Transverse colon (tissue), 4 donors: ENCODE measurements at regions not wholly inside any gene's neighbourhood (a gene's known extent, or its start where the extent isn't known, plus 50 kb on each side); places are given as distances from the start of the nearest gene placed in this dataset.

Source experiments
- DNase-seq: peaks from one replicate; pipeline ENCODE4 v3.0.0-alpha.2; 2019
- H3K27ac ChIP-seq, 4 donors: fragments of 200-600 bp; sonication (generic); 2 replicates each; pipeline ENCODE4 v1.5.1; 2016 to 2018; ENCODE audit warnings: inconsistent platforms in 4 of 4
- H3K27me3 ChIP-seq: fragments of 200-600 bp; sonication (generic); 2 replicates; pipeline ENCODE4 v1.5.1; 2017; ENCODE audit warnings: inconsistent platforms
- H3K36me3 ChIP-seq, 4 donors: fragments of 200-600 bp; sonication (generic); 2 replicates each; pipeline ENCODE4 v1.5.1; 2017 to 2019; ENCODE audit warnings: inconsistent platforms in 4 of 4
- H3K4me1 ChIP-seq, 4 donors: fragments of 200-600 bp; sonication (generic); 2 replicates each; pipeline ENCODE4 v1.5.1; 2017 to 2020; ENCODE audit warnings: inconsistent platforms in 4 of 4
- H3K4me3 ChIP-seq, 4 donors: fragments of 200-600 bp; sonication (generic); 1 replicate in 1 of 4; 2 replicates in 3 of 4; pipeline versions ENCODE4 v1.5.1 to v1.6.1; 2017 to 2019; ENCODE audit warnings: inconsistent platforms in 4 of 4
- H3K9me3 ChIP-seq, 2 donors: fragments of 200-600 bp; sonication (generic); 2 replicates each; pipeline ENCODE4 v1.5.1; 2017 to 2019; ENCODE audit warnings: inconsistent platforms in 2 of 2
- EP300 ChIP-seq: sonication (generic); formaldehyde crosslinking; IDR thresholded peaks from one replicate; pipeline ENCODE4 v1.6.1; 2017; ENCODE audit warnings: antibody characterized with exemption, low read depth
- POLR2A ChIP-seq: fragments of 450-650 bp; IDR thresholded peaks from one replicate; pipeline ENCODE4 v1.6.1; 2016; ENCODE audit warnings: antibody characterized with exemption, mild to moderate bottlenecking, moderate library complexity
- POLR2AphosphoS5 ChIP-seq, 3 donors: sonication (generic); formaldehyde crosslinking; IDR thresholded peaks; one replicate each; pipeline ENCODE4 v1.6.1; 2016; ENCODE audit warnings: antibody characterized with exemption in 3 of 3
- WGBS, 2 donors: methylation state at CpG; one replicate each; pipeline ENCODE4 v1.1.5; 2018; ENCODE audit warnings: low coverage in 1 of 2; 5-methylcytosine and 5-hydroxymethylcytosine counted together
- in situ Hi-C, 4 donors: fragments of 200-750 bp; cut with MboI; loops; one replicate each; pipeline versions ENCODE4 v1.15.0 to v1.15.1; 2017; ENCODE audit warnings: low sequenced_read_pairs in 3 of 4, low pct_ligation_motif_present in 1 of 4, low pct_unique_long_range_greater_than_20kb in 1 of 4
- intact Hi-C: fragments of 100-400 bp; cut with DNase I; formaldehyde crosslinking; loops from one replicate; pipeline ENCODE4 v1.15.1; 2023; ENCODE audit warnings: low total_unique reads
- TF ChIP-seq, protein P1 (sequence below), 5 experiments: fragments of 200-600 bp in 3 of 5; fragments of 450-650 bp in 2 of 5; sonication (generic) in 3 of 5; IDR thresholded peaks; 1 replicate in 2 of 5; 2 replicates in 3 of 5; pipeline ENCODE4 v1.5.1; 2016 to 2017; ENCODE audit warnings: antibody characterized with exemption in 5 of 5, inconsistent platforms in 3 of 5, mild to moderate bottlenecking in 2 of 5, moderate library complexity in 1 of 5

DNA sequence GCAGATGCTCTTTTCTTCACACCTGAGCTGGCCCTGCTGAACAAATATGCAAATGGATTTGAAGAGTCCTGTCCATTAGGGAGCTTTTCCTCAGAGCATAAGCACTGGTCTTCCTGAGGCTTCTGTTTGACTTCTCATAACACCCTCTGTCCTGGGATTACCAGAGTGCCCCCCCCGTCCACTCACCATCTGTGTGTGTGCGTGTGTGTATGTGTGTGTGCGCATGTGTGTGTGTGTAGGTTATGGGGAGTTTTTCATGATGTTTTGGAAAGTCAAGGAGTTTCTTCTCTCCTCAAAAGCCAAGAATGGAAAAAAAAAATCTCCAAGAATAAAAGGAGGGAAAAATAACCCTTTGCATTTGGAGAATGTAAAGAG is 57.7 kb upstream of the COMTD1 start:
- Histone ChIP-seq H3K4me3 (no peak overlapping the region), H3K9me3 (no peaks in the 10 kb centered on the region), H3K4me1 (peaks cover 4 to 20% (median 16%) of the 10 kb centered on the region in 4 donors), H3K36me3 (no peaks in the 10 kb centered on the region), H3K27ac (peak overlapping the region in 2 of 4 donors; percentile 85 to 86), H3K27me3 (no peaks in the 10 kb centered on the region)
- in situ Hi-C loops: no loop called here
- 91 to 100% methylated on average over 1 to 3 of the region's 3 CpGs for WGBS, 2 donors
- no peak for TF ChIP-seq POLR2AphosphoS5 (IDR thresholded peaks at IDR 0.05)
- TF ChIP-seq, protein P1, sequence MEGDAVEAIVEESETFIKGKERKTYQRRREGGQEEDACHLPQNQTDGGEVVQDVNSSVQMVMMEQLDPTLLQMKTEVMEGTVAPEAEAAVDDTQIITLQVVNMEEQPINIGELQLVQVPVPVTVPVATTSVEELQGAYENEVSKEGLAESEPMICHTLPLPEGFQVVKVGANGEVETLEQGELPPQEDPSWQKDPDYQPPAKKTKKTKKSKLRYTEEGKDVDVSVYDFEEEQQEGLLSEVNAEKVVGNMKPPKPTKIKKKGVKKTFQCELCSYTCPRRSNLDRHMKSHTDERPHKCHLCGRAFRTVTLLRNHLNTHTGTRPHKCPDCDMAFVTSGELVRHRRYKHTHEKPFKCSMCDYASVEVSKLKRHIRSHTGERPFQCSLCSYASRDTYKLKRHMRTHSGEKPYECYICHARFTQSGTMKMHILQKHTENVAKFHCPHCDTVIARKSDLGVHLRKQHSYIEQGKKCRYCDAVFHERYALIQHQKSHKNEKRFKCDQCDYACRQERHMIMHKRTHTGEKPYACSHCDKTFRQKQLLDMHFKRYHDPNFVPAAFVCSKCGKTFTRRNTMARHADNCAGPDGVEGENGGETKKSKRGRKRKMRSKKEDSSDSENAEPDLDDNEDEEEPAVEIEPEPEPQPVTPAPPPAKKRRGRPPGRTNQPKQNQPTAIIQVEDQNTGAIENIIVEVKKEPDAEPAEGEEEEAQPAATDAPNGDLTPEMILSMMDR (IDR thresholded peaks at IDR 0.05): no peak
- no peak for TF ChIP-seq POLR2A
- no peak for TF ChIP-seq EP300
- no peak for DNase-seq
- intact Hi-C loops: no loop called here

- intact Hi-C loops: no loop called here
- Histone ChIP-seq H3K4me3 (no peak overlapping the region), H3K36me3 (no peaks in the 10 kb centered on the region), H3K27me3 (no peaks in the 10 kb centered on the region), H3K27ac (no peak overlapping the region), H3K4me1 (peaks cover 4 to 20% (median 16%) of the 10 kb centered on the region in 4 donors), H3K9me3 (no peaks in the 10 kb centered on the region)
- DNase-seq: no peak
- in situ Hi-C loops: no loop called here
- TF ChIP-seq POLR2A (no peak), EP300 (no peak), POLR2AphosphoS5 (IDR thresholded peaks at IDR 0.05) (no peak)
- TF ChIP-seq, protein P1 (IDR thresholded peaks at IDR 0.05): no peak
- WGBS, 2 donors: 82 to 95% methylated on average over 2 to 10 of the region's 10 CpGs
Observed at GRCh38 chr10:75292794-75293445, 57.2 kb upstream of the COMTD1 start.

DNA sequence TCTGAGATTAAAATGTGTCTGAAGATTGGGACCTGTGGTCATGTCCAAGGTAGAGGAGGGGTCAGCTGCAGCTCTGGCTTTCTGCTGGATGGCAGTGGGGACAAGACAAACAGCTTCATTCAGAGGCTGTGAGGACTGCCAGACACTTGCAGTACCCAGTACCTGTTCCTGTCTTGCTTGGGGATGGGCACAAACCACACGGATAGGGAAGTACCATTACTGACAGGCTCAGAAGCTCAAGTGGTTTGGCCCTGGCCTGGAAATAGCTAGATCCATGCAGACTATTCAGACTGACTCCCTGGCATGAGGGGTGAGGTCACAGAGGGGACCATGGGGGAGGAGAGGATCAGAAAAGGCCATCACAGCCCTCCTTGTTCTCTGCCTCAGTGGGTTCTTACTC is 56.0 kb upstream of the COMTD1 start:
- intact Hi-C loops (no loop called here), in situ Hi-C loops (no loop called here)
- TF ChIP-seq EP300 (no peak), POLR2AphosphoS5 (IDR thresholded peaks at IDR 0.05) (no peak), POLR2A (no peak)
- TF ChIP-seq, protein P1 (IDR thresholded peaks at IDR 0.05): no peak
- H3K4me3 ChIP-seq: no peak overlapping the region
- H3K27ac ChIP-seq: no peak overlapping the region
- no peaks in the 10 kb centered on the region for H3K27me3 ChIP-seq
- DNase-seq: no peak
- 57% methylated on average over 1 of the region's 1 CpG; no CpG with 5 or more reads in 1 of the 2 donors for WGBS, 2 donors
- no peaks in the 10 kb centered on the region for H3K9me3 ChIP-seq
- H3K36me3 ChIP-seq: no peaks in the 10 kb centered on the region
- H3K4me1 ChIP-seq: peaks cover 4 to 20% (median 16%) of the 10 kb centered on the region in 4 donors

DNA sequence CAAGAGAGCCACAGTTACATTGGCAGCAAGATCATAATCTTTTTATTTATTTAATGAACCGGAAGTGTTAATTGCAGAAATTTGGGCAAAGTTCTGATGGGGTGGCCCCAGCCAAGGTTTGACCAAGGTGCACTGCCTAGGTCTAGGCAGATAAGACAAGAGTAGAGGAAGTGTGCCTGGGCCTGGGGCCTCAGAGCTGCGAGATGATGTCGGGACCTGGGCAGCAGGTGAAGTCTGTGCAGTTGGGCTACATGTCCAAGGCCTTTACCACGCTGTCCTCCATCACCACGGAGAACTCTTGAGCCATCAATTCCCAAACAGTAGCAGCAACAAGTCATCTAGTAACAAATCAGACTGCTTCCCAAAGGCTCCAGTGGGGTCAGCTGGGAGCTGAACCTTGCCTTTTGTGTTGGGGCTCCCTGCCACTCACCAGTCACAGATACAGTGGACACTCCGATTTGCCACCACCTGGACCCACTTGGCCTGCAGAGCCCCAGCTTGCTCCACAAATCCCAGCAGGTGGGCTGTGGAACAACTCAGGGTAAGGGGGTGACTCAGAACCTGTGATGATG is 52.5 kb upstream of the COMTD1 start:
- in situ Hi-C loops: no loop called here
- TF ChIP-seq POLR2AphosphoS5 (IDR thresholded peaks at IDR 0.05): no peak
- TF ChIP-seq, protein P1 (IDR thresholded peaks at IDR 0.05): no peak
- no peak for TF ChIP-seq EP300
- TF ChIP-seq POLR2A: no peak
- Histone ChIP-seq H3K27ac (no peak overlapping the region), H3K9me3 (no peaks in the 10 kb centered on the region), H3K27me3 (no peaks in the 10 kb centered on the region), H3K4me3 (no peak overlapping the region), H3K36me3 (no peaks in the 10 kb centered on the region), H3K4me1 (peaks cover 0 to 9% (median 2%) of the 10 kb centered on the region in 4 donors)
- 80 to 82% methylated on average over 1 to 6 of the region's 6 CpGs for WGBS, 2 donors
- intact Hi-C loops: no loop called here
- no peak for DNase-seq
